ENCODE measurements at regions not wholly inside any gene's neighbourhood (a gene's known extent, or its start where the extent isn't known, plus 50 kb on each side); places are given as distances from the start of the nearest gene placed in this dataset.

DNA sequence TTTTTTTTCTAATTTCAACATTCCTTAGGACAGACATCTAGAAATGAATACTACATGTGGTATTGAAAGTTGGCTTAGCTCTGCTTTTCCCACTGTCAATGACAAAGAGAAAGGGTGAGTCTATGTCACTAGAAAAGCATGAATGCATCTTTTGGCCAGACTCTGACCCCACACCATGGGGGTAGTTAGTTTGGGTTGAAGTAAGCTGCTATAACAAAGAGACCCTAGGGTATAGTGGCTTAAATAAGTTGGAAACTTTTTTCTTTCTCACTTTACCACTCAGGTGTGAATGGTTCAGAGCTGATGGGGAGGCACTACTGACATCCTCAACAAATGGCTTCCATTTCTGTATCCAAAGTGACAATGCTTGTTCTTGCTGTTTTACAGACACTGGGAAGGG is 161.5 kb downstream of the DLEU7 start:
- ChIA-PET CTCF (no interaction called here), POLR2A (no interaction called here)
- Histone ChIP-seq H3K36me3 (ENCODE audit: control insufficient read depth in 2 of 2, insufficient read depth in 1 of 2, low read length in 2 of 2) (no peaks in the 10 kb centered on the region), H3K4me1 (ENCODE audit: control insufficient read depth, insufficient read depth, low read length) (0 out of 2 replicates have a peak, but pooled peaks cover 3% of the 10 kb centered on the region), H3K9me3 (ENCODE audit: control insufficient read depth, insufficient read depth, low read depth, low read length) (no peaks in the 10 kb centered on the region), H3K27ac (ENCODE audit: extremely low read depth, low read depth, low read length) (no peak overlapping the region), H3K4me3 (ENCODE audit: low read depth, low read length) (no peak overlapping the region)
- TF ChIP-seq HOXA7 (CRISPR knock-in tag; IDR thresholded peaks at IDR 0.05; ENCODE audit: borderline replicate concordance) = no peak
- no peak for TF ChIP-seq ZNF155 (tag by site-specific recombination; IDR thresholded peaks at IDR 0.05)
- no peak for TF ChIP-seq ZNF776 (tag by site-specific recombination; IDR thresholded peaks at IDR 0.05; ENCODE audit: borderline replicate concordance)
- no peak for TF ChIP-seq ZNF571 (tag by site-specific recombination; IDR thresholded peaks at IDR 0.05)
- TF ChIP-seq MYNN (tag by site-specific recombination; IDR thresholded peaks at IDR 0.05; ENCODE audit: borderline replicate concordance) = no peak
- TF ChIP-seq ZNF335 (tag by site-specific recombination; conservative IDR thresholded peaks at IDR 0.05) = no peak
- no peak for TF ChIP-seq GFI1B (tag by site-specific recombination; IDR thresholded peaks at IDR 0.05)
- no peak for TF ChIP-seq TRIM28 (IDR thresholded peaks at IDR 0.05; ENCODE audit: borderline replicate concordance, low read length)
- TF ChIP-seq ZBTB8A (tag by site-specific recombination; IDR thresholded peaks at IDR 0.05) = no peak
- TF ChIP-seq ZNF521 (tag by site-specific recombination; IDR thresholded peaks at IDR 0.05) = no peak
- TF ChIP-seq ZNF76 (tag by site-specific recombination; IDR thresholded peaks at IDR 0.05; ENCODE audit: borderline replicate concordance, low read depth) = no peak
- no peak for TF ChIP-seq YY1 (tag by site-specific recombination; IDR thresholded peaks at IDR 0.05)

DNA sequence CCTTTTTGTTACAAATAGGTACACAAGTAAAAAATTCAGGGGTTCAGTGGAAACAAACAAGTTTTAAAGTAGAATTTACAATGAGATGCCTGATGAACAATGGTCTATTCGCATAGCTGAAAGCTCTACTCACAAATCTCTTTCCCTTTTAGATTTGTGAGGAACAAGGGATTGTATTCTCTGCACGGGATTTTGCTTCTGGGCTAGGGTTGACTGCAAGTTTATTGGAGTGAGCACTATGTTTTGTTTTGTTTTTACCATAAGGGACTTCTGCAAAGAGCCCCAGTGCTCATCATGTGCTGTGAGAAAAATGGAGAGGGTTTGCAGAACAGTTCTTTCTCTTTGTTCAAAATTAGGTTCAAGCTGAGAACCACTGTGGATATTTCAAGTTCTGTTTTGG is 160.5 kb downstream of the DLEU7 start:
- ChIA-PET CTCF (no interaction called here), POLR2A (no interaction called here)
- no peaks in the 10 kb centered on the region for H3K36me3 ChIP-seq (ENCODE audit: control insufficient read depth in 2 of 2, insufficient read depth in 1 of 2, low read length in 2 of 2)
- H3K9me3 ChIP-seq (ENCODE audit: control insufficient read depth, insufficient read depth, low read depth, low read length) = no peaks in the 10 kb centered on the region
- TF ChIP-seq ZBTB20 (tag by site-specific recombination; IDR thresholded peaks at IDR 0.05) (no peak), KLF7 (tag by site-specific recombination; IDR thresholded peaks at IDR 0.05; ENCODE audit: borderline replicate concordance) (no peak), ZSCAN30 (tag by site-specific recombination; IDR thresholded peaks at IDR 0.05) (no peak), OSR2 (tag by site-specific recombination; IDR thresholded peaks at IDR 0.05) (no peak), SCRT2 (tag by site-specific recombination; IDR thresholded peaks at IDR 0.05) (no peak), KLF1 (tag by site-specific recombination; IDR thresholded peaks at IDR 0.05) (no peak), ZBTB17 (tag by site-specific recombination; IDR thresholded peaks at IDR 0.05) (no peak), ZNF138 (tag by site-specific recombination; IDR thresholded peaks at IDR 0.05; ENCODE audit: borderline replicate concordance) (no peak), ZNF658 (tag by site-specific recombination; IDR thresholded peaks at IDR 0.05) (no peak), ZNF202 (tag by site-specific recombination; IDR thresholded peaks at IDR 0.05; ENCODE audit: borderline replicate concordance) (no peak), ZNF830 (tag by site-specific recombination; IDR thresholded peaks at IDR 0.05; ENCODE audit: low read depth) (no peak), GLI2 (tag by site-specific recombination; IDR thresholded peaks at IDR 0.05; ENCODE audit: borderline replicate concordance, low read depth) (no peak), BCL11B (tag by site-specific recombination; IDR thresholded peaks at IDR 0.05; ENCODE audit: low read depth) (no peak), ZNF76 (tag by site-specific recombination; IDR thresholded peaks at IDR 0.05; ENCODE audit: borderline replicate concordance, low read depth) (no peak)
- TF ChIP-seq, protein P1, sequence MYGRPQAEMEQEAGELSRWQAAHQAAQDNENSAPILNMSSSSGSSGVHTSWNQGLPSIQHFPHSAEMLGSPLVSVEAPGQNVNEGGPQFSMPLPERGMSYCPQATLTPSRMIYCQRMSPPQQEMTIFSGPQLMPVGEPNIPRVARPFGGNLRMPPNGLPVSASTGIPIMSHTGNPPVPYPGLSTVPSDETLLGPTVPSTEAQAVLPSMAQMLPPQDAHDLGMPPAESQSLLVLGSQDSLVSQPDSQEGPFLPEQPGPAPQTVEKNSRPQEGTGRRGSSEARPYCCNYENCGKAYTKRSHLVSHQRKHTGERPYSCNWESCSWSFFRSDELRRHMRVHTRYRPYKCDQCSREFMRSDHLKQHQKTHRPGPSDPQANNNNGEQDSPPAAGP (tag by site-specific recombination; IDR thresholded peaks at IDR 0.05) = no peak
- TF ChIP-seq, protein P2, sequence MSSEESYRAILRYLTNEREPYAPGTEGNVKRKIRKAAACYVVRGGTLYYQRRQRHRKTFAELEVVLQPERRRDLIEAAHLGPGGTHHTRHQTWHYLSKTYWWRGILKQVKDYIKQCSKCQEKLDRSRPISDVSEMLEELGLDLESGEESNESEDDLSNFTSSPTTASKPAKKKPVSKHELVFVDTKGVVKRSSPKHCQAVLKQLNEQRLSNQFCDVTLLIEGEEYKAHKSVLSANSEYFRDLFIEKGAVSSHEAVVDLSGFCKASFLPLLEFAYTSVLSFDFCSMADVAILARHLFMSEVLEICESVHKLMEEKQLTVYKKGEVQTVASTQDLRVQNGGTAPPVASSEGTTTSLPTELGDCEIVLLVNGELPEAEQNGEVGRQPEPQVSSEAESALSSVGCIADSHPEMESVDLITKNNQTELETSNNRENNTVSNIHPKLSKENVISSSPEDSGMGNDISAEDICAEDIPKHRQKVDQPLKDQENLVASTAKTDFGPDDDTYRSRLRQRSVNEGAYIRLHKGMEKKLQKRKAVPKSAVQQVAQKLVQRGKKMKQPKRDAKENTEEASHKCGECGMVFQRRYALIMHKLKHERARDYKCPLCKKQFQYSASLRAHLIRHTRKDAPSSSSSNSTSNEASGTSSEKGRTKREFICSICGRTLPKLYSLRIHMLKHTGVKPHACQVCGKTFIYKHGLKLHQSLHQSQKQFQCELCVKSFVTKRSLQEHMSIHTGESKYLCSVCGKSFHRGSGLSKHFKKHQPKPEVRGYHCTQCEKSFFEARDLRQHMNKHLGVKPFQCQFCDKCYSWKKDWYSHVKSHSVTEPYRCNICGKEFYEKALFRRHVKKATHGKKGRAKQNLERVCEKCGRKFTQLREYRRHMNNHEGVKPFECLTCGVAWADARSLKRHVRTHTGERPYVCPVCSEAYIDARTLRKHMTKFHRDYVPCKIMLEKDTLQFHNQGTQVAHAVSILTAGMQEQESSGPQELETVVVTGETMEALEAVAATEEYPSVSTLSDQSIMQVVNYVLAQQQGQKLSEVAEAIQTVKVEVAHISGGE (tag by site-specific recombination; conservative IDR thresholded peaks at IDR 0.05; ENCODE audit: low read depth) = no peak
- TF ChIP-seq, protein P3, sequence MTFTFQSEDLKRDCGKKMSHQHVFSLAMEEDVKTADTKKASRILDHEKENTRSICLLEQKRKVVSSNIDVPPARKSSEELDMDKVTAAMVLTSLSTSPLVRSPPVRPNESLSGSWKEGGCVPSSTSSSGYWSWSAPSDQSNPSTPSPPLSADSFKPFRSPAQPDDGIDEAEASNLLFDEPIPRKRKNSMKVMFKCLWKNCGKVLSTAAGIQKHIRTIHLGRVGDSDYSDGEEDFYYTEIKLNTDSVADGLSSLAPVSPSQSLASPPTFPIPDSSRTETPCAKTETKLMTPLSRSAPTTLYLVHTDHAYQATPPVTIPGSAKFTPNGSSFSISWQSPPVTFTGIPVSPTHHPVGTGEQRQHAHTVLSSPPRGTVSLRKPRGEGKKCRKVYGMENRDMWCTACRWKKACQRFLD (tag by site-specific recombination; IDR thresholded peaks at IDR 0.05) = no peak
- TF ChIP-seq, protein P4, sequence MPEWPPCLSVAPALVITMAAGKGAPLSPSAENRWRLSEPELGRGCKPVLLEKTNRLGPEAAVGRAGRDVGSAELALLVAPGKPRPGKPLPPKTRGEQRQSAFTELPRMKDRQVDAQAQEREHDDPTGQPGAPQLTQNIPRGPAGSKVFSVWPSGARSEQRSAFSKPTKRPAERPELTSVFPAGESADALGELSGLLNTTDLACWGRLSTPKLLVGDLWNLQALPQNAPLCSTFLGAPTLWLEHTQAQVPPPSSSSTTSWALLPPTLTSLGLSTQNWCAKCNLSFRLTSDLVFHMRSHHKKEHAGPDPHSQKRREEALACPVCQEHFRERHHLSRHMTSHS (tag by site-specific recombination; IDR thresholded peaks at IDR 0.05) = no peak
- TF ChIP-seq, protein P5, sequence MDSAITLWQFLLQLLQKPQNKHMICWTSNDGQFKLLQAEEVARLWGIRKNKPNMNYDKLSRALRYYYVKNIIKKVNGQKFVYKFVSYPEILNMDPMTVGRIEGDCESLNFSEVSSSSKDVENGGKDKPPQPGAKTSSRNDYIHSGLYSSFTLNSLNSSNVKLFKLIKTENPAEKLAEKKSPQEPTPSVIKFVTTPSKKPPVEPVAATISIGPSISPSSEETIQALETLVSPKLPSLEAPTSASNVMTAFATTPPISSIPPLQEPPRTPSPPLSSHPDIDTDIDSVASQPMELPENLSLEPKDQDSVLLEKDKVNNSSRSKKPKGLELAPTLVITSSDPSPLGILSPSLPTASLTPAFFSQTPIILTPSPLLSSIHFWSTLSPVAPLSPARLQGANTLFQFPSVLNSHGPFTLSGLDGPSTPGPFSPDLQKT (IDR thresholded peaks at IDR 0.05; ENCODE audit: borderline replicate concordance, low read depth, low read length) = no peak
- no peak overlapping the region for H3K4me3 ChIP-seq (ENCODE audit: low read depth, low read length)
- no peak overlapping the region for H3K27ac ChIP-seq (ENCODE audit: extremely low read depth, low read depth, low read length)
- 0 out of 2 replicates have a peak, but pooled peaks cover 3% of the 10 kb centered on the region for H3K4me1 ChIP-seq (ENCODE audit: control insufficient read depth, insufficient read depth, low read length)

Measured in HEK293 (cell line).